ENCODE measurements at regions not wholly inside any gene's neighbourhood (a gene's known extent, or its start where the extent isn't known, plus 50 kb on each side); places are given as distances from the start of the nearest gene placed in this dataset.

- ATAC-seq (no peak), DNase-seq (no peak), FAIRE-seq (no peak)
- TF ChIP-seq CTCF (IDR thresholded peaks at IDR 0.05): no peak
- Histone ChIP-seq H3K27me3 (no peaks in the 10 kb centered on the region), H3K36me3 (no peaks in the 10 kb centered on the region), H3K4me3 (no peak overlapping the region), H3K4me1 (no peaks in the 10 kb centered on the region), H3K9me3 (no peaks in the 10 kb centered on the region), H3K27ac (no peak overlapping the region)
- intact Hi-C loops (cut with DNase I): no loop called here
- WGBS, 2 donors: 51 to 53% methylated on average over 6 of the region's 6 CpGs
These were observed 1076.7 kb downstream of the TMTC2 start for GRCh38 chr12:83763425-83763824.

- TF ChIP-seq CTCF (IDR thresholded peaks at IDR 0.05): no peak
- Histone ChIP-seq H3K27ac (no peak overlapping the region), H3K9me3 (no peaks in the 10 kb centered on the region), H3K36me3 (no peaks in the 10 kb centered on the region), H3K4me1 (no peaks in the 10 kb centered on the region), H3K27me3 (no peaks in the 10 kb centered on the region), H3K4me3 (no peak overlapping the region)
- intact Hi-C loops (cut with DNase I): no loop called here
- ATAC-seq (no peak), FAIRE-seq (no peak), DNase-seq (no peak)
- WGBS, 2 donors: 51 to 57% methylated on average over 2 of the region's 2 CpGs
These were observed 1073.2 kb downstream of the TMTC2 start for GRCh38 chr12:83759906-83760305.

GRCh38 chr12:83758888-83759631 is 1072.4 kb downstream of the TMTC2 start:
- H3K27me3 ChIP-seq: no peaks in the 10 kb centered on the region
- H3K36me3 ChIP-seq: no peaks in the 10 kb centered on the region
- H3K4me1 ChIP-seq: no peaks in the 10 kb centered on the region
- H3K9me3 ChIP-seq: no peaks in the 10 kb centered on the region
- TF ChIP-seq CTCF (IDR thresholded peaks at IDR 0.05): no peak
- ATAC-seq: no peak
- FAIRE-seq: no peak
- no peak overlapping the region for H3K4me3 ChIP-seq
- intact Hi-C loops (cut with DNase I): no loop called here
- 76 to 86% methylated on average over 5 of the region's 5 CpGs for WGBS, 2 donors
- no peak overlapping the region for H3K27ac ChIP-seq
- DNase-seq: no peak

- DNase-seq (no peak), ATAC-seq (no peak), FAIRE-seq (no peak)
- intact Hi-C loops (cut with DNase I): no loop called here
- Histone ChIP-seq H3K36me3 (no peaks in the 10 kb centered on the region), H3K27me3 (no peaks in the 10 kb centered on the region), H3K4me1 (no peaks in the 10 kb centered on the region), H3K9me3 (no peaks in the 10 kb centered on the region), H3K4me3 (no peak overlapping the region), H3K27ac (no peak overlapping the region)
- 77 to 82% methylated on average over 1 of the region's 1 CpG for WGBS, 2 donors
- no peak for TF ChIP-seq CTCF (IDR thresholded peaks at IDR 0.05)
These were observed 1067.2 kb downstream of the TMTC2 start for GRCh38 chr12:83753904-83754303.

- H3K9me3 ChIP-seq: no peaks in the 10 kb centered on the region
- no peak for FAIRE-seq
- H3K36me3 ChIP-seq: no peaks in the 10 kb centered on the region
- H3K27me3 ChIP-seq: no peaks in the 10 kb centered on the region
- no peak for TF ChIP-seq CTCF (IDR thresholded peaks at IDR 0.05)
- no peak for ATAC-seq
- H3K27ac ChIP-seq: no peak overlapping the region
- no peaks in the 10 kb centered on the region for H3K4me1 ChIP-seq
- no peak overlapping the region for H3K4me3 ChIP-seq
- intact Hi-C loops (cut with DNase I): no loop called here
- 75 to 85% methylated on average over 3 of the region's 3 CpGs for whole genome bisulfite sequencing, 2 donors
- no peak for DNase-seq
These were observed 1066.5 kb downstream of the TMTC2 start for GRCh38 chr12:83753205-83753604.

All from pancreas (tissue), 10 donors.